ENCODE measurements at regions not wholly inside any gene's neighbourhood (a gene's known extent, or its start where the extent isn't known, plus 50 kb on each side); places are given as distances from the start of the nearest gene placed in this dataset.

DNA sequence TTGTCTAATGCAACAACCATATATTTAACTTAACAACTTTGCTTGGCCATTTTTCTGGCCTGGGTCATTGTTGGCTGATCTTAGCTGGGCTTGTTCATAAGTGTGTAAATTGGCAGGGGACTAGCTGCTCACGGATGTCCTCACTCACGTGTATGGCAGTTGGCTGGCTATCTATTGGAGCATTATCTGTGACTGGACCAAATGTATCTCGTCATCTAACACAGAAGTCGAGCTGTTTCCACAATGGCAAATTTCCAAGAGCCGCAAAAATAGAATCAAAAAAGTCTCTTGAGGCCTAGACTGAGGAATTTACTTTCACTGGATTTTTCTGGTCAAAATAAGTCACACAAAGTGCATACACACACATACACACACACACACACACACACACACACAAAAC lies 893.3 kb downstream of the FAM181B start:
- H3K9ac ChIP-seq (ENCODE audit: low read depth, low read length): no peak overlapping the region
- no peaks in the 10 kb centered on the region for H3K9me1 ChIP-seq (ENCODE audit: insufficient read depth, low read length)
- H3K14ac ChIP-seq (replicated peaks; ENCODE audit: low read depth, low read length): no peak overlapping the region
- H3K4me1 ChIP-seq (ENCODE audit: control insufficient read depth, insufficient read depth, low read length): no peaks in the 10 kb centered on the region
- POLR2A ChIA-PET (ENCODE audit: unreplicated experiment): no interaction called here
- H4K20me1 ChIP-seq (ENCODE audit: insufficient read depth, low read length): no peaks in the 10 kb centered on the region
- no peak overlapping the region for H3K4me2 ChIP-seq (ENCODE audit: low read depth, low read length)
- H3K23ac ChIP-seq (ENCODE audit: low read depth, low read length): no peak overlapping the region
- H3K9me3 ChIP-seq (ENCODE audit: control insufficient read depth, insufficient read depth, low read length): no peaks in the 10 kb centered on the region
- no peak overlapping the region for H4K5ac ChIP-seq (ENCODE audit: low read depth, low read length)
- no peak overlapping the region for H2AK5ac ChIP-seq (ENCODE audit: low read depth, low read length)
- H3K27me3 ChIP-seq (ENCODE audit: control insufficient read depth, insufficient read depth, low read length): no peaks in the 10 kb centered on the region
- H3K27ac ChIP-seq (ENCODE audit: insufficient read depth, low read length): no peak overlapping the region
- H3K4ac ChIP-seq (ENCODE audit: low read depth, low read length): no peak overlapping the region
- no peak overlapping the region for H2BK5ac ChIP-seq (ENCODE audit: low read depth, low read length, poor library complexity, severe bottlenecking)
- no peak overlapping the region for H4K8ac ChIP-seq (ENCODE audit: low read depth in 2 of 2, low read length in 2 of 2)
- H3K4me3 ChIP-seq (ENCODE audit: insufficient read depth, low read depth, low read length): no peak overlapping the region
- CTCF ChIA-PET: no interaction called here
- no peak overlapping the region for H2BK20ac ChIP-seq (ENCODE audit: low read depth, low read length)
- H4K91ac ChIP-seq (ENCODE audit: insufficient read depth, low read depth, low read length): no peak overlapping the region
- H3K79me1 ChIP-seq (ENCODE audit: low read depth in 1 of 2, low read length in 2 of 2): no peaks in the 10 kb centered on the region
- no peaks in the 10 kb centered on the region for H3K36me3 ChIP-seq (ENCODE audit: control insufficient read depth, insufficient read depth, low read length)
- no TSS peak for BruUV-seq (replicated peaks)
- no peak for TF ChIP-seq FOS (IDR thresholded peaks at IDR 0.05; ENCODE audit: low read depth, low read length)
- TF ChIP-seq CEBPB (IDR thresholded peaks at IDR 0.05; ENCODE audit: low read depth, low read length): no peak
- 6% methylated on average over 3 of the region's 5 CpGs; no CpG with 5 or more reads in 1 of the 2 experiments for WGBS, 2 experiments (ENCODE audit: extremely low coverage in 2 of 2, insufficient read length in 1 of 2)
- ATAC-seq (ENCODE audit: low read depth): no peak
- H3K56ac ChIP-seq (ENCODE audit: extremely low read depth, insufficient read depth, low read length): no peak overlapping the region
- no peak overlapping the region for H2AFZ ChIP-seq (replicated peaks; ENCODE audit: low read length, poor library complexity)
- intact Hi-C loops (cut with micrococcal nuclease) (no loop called here), dilution Hi-C loops (cut with HindIII; ENCODE audit: low sequenced_read_pairs, unreplicated experiment) (no loop called here), in situ Hi-C loops (cut with MboI; ENCODE audit: low sequenced_read_pairs) (no loop called here)
- no peak for DNase-seq
- no peak overlapping the region for H2BK120ac ChIP-seq (ENCODE audit: low read depth, low read length)
- no peak overlapping the region for H3K18ac ChIP-seq (ENCODE audit: low read depth, low read length)
- H2BK15ac ChIP-seq (ENCODE audit: low read depth, low read length): no peak overlapping the region
- no peak overlapping the region for H2AK9ac ChIP-seq (replicated peaks; ENCODE audit: low read depth, low read length, poor library complexity)
